Colonic mucosa (tissue), 4 donors: ENCODE measurements at regions not wholly inside any gene's neighbourhood (a gene's known extent, or its start where the extent isn't known, plus 50 kb on each side); places are given as distances from the start of the nearest gene placed in this dataset.

Source experiments
- DNase-seq: peaks from one replicate; pipeline ENCODE4 v3.0.0-alpha.2; 2020
- H3K27ac ChIP-seq: fragments of 200-600 bp; one replicate; pipeline ENCODE4 v1.8.0; 2021
- H3K27me3 ChIP-seq: fragments of 200-600 bp; one replicate; pipeline ENCODE4 v1.8.0; 2021
- H3K36me3 ChIP-seq: fragments of 200-600 bp; one replicate; pipeline ENCODE4 v1.8.0; 2021
- H3K4me1 ChIP-seq: fragments of 200-600 bp; one replicate; pipeline ENCODE4 v1.8.0; 2021; ENCODE audit warnings: mild to moderate bottlenecking
- H3K4me3 ChIP-seq: fragments of 200-600 bp; one replicate; pipeline ENCODE4 v1.8.0; 2021
- H3K9ac ChIP-seq, 2 donors: one replicate each; pipeline ENCODE4 v1.7.0; 2013; ENCODE audit warnings: control low read depth in 2 of 2, low read depth in 2 of 2, low read length in 2 of 2
- H3K9me3 ChIP-seq: fragments of 200-600 bp; one replicate; pipeline ENCODE4 v1.8.0; 2021
- CTCF ChIP-seq: fragments of 200-600 bp; IDR thresholded peaks from one replicate; pipeline ENCODE4 v1.8.0; 2022; ENCODE audit warnings: antibody characterized with exemption, mild to moderate bottlenecking
- intact Hi-C: fragments of 100-400 bp; cut with DNase I; formaldehyde crosslinking; loops from one replicate; pipeline ENCODE4 v1.14.1; 2022
- donor health status: healthy.
- donor health status: DM: no; HTN: no; CAD: no.
- donor health status: DM: no; HTN: no; CAD: no.

GRCh38 chr15:81511138-81511537 is 137.1 kb upstream of the TMC3 start:
- no peaks in the 10 kb centered on the region for H3K36me3 ChIP-seq
- no peak for DNase-seq
- no peak overlapping the region for H3K27ac ChIP-seq
- H3K9ac ChIP-seq, result no peak overlapping the region
- intact Hi-C loops, result no loop called here
- no peak overlapping the region for H3K4me3 ChIP-seq
- H3K27me3 ChIP-seq, result no peaks in the 10 kb centered on the region
- no peaks in the 10 kb centered on the region for H3K9me3 ChIP-seq
- TF ChIP-seq CTCF, result no peak
- no peaks in the 10 kb centered on the region for H3K4me1 ChIP-seq

- no peaks in the 10 kb centered on the region for H3K27me3 ChIP-seq
- H3K4me3 ChIP-seq, result no peak overlapping the region
- DNase-seq, result no peak
- H3K4me1 ChIP-seq, result no peaks in the 10 kb centered on the region
- no peaks in the 10 kb centered on the region for H3K36me3 ChIP-seq
- intact Hi-C loops, result no loop called here
- TF ChIP-seq CTCF, result no peak
- H3K9me3 ChIP-seq, result no peaks in the 10 kb centered on the region
- no peak overlapping the region for H3K27ac ChIP-seq
- no peak overlapping the region for H3K9ac ChIP-seq
Observed at GRCh38 chr15:81507831-81508230, 133.8 kb upstream of the TMC3 start.

DNA sequence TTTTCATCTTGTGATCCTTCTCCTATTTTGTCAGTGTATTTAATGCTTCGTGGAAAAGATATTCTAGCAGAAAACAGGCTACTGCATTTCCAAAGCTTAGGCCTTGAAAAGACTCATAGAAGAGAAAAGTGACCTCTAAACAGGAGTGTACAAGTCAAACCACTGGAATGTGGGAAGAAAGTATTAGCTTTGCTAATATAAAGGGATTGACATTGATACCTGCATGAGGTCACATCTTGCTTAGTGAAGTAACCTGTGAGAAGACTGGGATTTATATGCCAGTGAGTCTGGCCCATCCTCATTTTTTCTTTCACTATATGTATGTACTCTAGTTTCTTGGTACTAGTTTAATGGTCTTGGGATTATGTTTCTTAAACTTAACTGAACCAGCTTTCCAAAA is 132.9 kb upstream of the TMC3 start:
- Histone ChIP-seq H3K4me1 (no peaks in the 10 kb centered on the region), H3K9me3 (no peaks in the 10 kb centered on the region)
- intact Hi-C loops, result no loop called here

GRCh38 chr15:81506071-81506470 is 132.1 kb upstream of the TMC3 start:
- H3K36me3 ChIP-seq, result no peaks in the 10 kb centered on the region
- no peak overlapping the region for H3K27ac ChIP-seq
- intact Hi-C loops, result no loop called here
- H3K27me3 ChIP-seq, result no peaks in the 10 kb centered on the region
- no peak overlapping the region for H3K4me3 ChIP-seq
- no peaks in the 10 kb centered on the region for H3K4me1 ChIP-seq
- no peak for DNase-seq
- no peak overlapping the region for H3K9ac ChIP-seq
- no peaks in the 10 kb centered on the region for H3K9me3 ChIP-seq
- TF ChIP-seq CTCF, result no peak

More for the DNA sequence above, 132.9 kb upstream of the TMC3 start:
- no peaks in the 10 kb centered on the region for H3K36me3 ChIP-seq
- H3K9ac ChIP-seq, result no peak overlapping the region
- no peak for TF ChIP-seq CTCF
- no peak for DNase-seq
- no peaks in the 10 kb centered on the region for H3K27me3 ChIP-seq
- H3K4me3 ChIP-seq, result no peak overlapping the region
- H3K27ac ChIP-seq, result no peak overlapping the region

DNA sequence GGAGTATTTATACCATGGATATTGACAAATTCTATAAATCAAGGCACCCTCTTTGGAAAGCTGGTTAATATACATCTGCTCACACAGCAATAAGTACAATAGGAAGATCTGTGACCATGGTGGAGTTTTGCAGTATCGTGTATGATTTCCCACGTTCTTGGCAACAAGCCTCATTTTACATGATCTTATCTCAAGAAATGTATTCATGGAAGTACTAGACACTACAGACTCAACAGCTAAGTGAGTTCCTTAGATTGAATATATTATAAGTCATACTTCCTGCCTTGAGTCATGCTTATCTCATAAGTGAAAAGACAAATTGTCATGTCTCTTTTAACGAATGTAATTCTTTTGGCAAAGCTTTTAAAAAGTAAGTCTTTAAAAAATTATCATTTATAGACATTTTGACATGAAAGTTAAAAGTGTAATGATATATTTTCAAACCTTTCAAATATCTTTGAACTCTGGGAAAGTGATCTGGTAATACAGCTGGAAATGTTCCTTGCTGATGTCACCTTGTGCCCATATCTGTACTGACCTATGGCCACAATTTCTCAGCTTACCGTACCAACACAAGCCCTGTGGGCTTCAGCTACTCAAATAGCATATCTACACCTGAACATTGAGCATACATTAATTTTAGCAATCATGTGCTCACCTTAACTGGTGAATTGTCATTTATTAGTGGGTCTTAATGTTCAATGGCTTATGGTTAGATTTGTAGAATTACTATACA is 130.3 kb upstream of the TMC3 start:
- Histone ChIP-seq H3K27ac (no peak overlapping the region), H3K4me3 (no peak overlapping the region), H3K9me3 (no peaks in the 10 kb centered on the region), H3K27me3 (no peaks in the 10 kb centered on the region), H3K36me3 (no peaks in the 10 kb centered on the region), H3K4me1 (no peaks in the 10 kb centered on the region), H3K9ac (no peak overlapping the region)
- TF ChIP-seq CTCF, result no peak
- DNase-seq, result no peak
- intact Hi-C loops, result no loop called here
